HG03196 (cell line): ENCODE measurements at regions not wholly inside any gene's neighbourhood (a gene's known extent, or its start where the extent isn't known, plus 50 kb on each side); places are given as distances from the start of the nearest gene placed in this dataset.

Experiments used
- ATAC-seq: cut with Tn5 transposase; IDR thresholded peaks from one replicate; pipeline ENCODE4 v1.9.1; 2021; ENCODE audit not compliant: unreplicated experiment

GRCh38 chr21:15359251-15359650 lies 294.5 kb upstream of the NRIP1 start:
- ATAC-seq: no peak

GRCh38 chr21:15362458-15362857 lies 297.7 kb upstream of the NRIP1 start:
- no peak for ATAC-seq

- ATAC-seq: no peak
Measured at GRCh38 chr21:15363921-15364320, 299.1 kb upstream of the NRIP1 start.

- no peak for ATAC-seq
Measured at GRCh38 chr21:15365751-15366392, 301.1 kb upstream of the NRIP1 start.

- no peak for ATAC-seq
Measured at GRCh38 chr21:15366555-15366954, 301.8 kb upstream of the NRIP1 start.

GRCh38 chr21:15367061-15367626 lies 302.3 kb upstream of the NRIP1 start:
- no peak for ATAC-seq

- no peak for ATAC-seq
Measured at GRCh38 chr21:15370462-15370975, 305.7 kb upstream of the NRIP1 start.

GRCh38 chr21:15373941-15374340 lies 309.1 kb upstream of the NRIP1 start:
- no peak for ATAC-seq

GRCh38 chr21:15379776-15380175 lies 315.0 kb upstream of the NRIP1 start:
- ATAC-seq: no peak

- no peak for ATAC-seq
Measured at GRCh38 chr21:15383588-15383987, 318.8 kb upstream of the NRIP1 start.

- no peak for ATAC-seq
Measured at GRCh38 chr21:15390049-15390448, 325.2 kb upstream of the NRIP1 start.

GRCh38 chr21:15397258-15397657 lies 332.5 kb upstream of the NRIP1 start:
- ATAC-seq: no peak

GRCh38 chr21:15400905-15401304 lies 328.9 kb upstream of the USP25 start:
- ATAC-seq: no peak

- ATAC-seq: no peak
Measured at GRCh38 chr21:15401331-15401730, 328.5 kb upstream of the USP25 start.

GRCh38 chr21:15405214-15405613 lies 324.6 kb upstream of the USP25 start:
- ATAC-seq: no peak

GRCh38 chr21:15406791-15407190 lies 323.0 kb upstream of the USP25 start:
- ATAC-seq: no peak

GRCh38 chr21:15407585-15407984 lies 322.2 kb upstream of the USP25 start:
- no peak for ATAC-seq

GRCh38 chr21:15408089-15408488 lies 321.7 kb upstream of the USP25 start:
- ATAC-seq: no peak

- no peak for ATAC-seq
Measured at GRCh38 chr21:15409031-15409430, 320.8 kb upstream of the USP25 start.

GRCh38 chr21:15410853-15411252 lies 318.9 kb upstream of the USP25 start:
- no peak for ATAC-seq

- no peak for ATAC-seq
Measured at GRCh38 chr21:15414057-15414456, 315.7 kb upstream of the USP25 start.

GRCh38 chr21:15415541-15416261 lies 314.1 kb upstream of the USP25 start:
- no peak for ATAC-seq
